Upper lobe of left lung (tissue), 4 donors: ENCODE measurements at regions not wholly inside any gene's neighbourhood (a gene's known extent, or its start where the extent isn't known, plus 50 kb on each side); places are given as distances from the start of the nearest gene placed in this dataset.

Source experiments
- EP300 ChIP-seq, 4 donors: sonication (generic); formaldehyde crosslinking; IDR thresholded peaks; one replicate each; pipeline ENCODE4 v1.5.1; 2017; ENCODE audit warnings: antibody characterized with exemption in 4 of 4, control low read depth in 2 of 4
- POLR2A ChIP-seq, 4 donors: fragments of 450-650 bp; IDR thresholded peaks; one replicate each; pipeline ENCODE4 v1.5.1; 2016 to 2017; ENCODE audit warnings: antibody characterized with exemption in 4 of 4, mild to moderate bottlenecking in 2 of 4
- TF ChIP-seq, protein P1 (sequence below), 6 experiments: fragments of 450-650 bp in 4 of 6; fragments of 200-600 bp in 2 of 6; sonication (generic) in 2 of 6; IDR thresholded peaks; one replicate each; pipeline ENCODE4 v1.5.1; 2016 to 2019; ENCODE audit warnings: antibody characterized with exemption in 6 of 6

DNA sequence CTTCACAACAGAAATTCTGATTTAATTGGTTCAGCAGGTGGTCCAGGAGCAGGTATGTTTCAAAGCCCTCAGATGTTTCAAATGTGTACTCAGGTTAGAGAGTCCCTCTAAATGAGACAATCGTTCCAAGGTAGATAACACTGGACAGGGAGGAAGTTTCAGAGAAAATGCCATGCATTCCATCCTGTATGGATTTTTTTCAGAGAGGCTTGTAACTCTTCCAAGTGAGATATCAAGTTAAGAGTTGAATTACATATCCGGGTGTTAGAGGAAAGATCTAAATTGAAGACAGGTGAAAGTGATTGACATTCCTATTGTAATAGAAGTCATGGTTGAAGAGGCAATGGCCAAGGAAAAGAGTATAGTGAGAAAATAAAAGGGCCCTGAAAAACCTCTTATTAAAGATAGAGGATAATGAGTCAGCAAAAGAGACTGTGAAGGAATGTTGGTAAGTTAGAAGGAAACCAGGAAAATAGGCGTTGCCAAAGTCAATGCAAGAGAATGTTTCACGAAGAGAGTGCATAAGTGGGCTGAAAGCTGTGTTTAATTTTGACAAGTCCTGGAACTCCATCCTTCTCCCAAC lies 105.8 kb downstream of the BMP4 start:
- TF ChIP-seq, protein P1, sequence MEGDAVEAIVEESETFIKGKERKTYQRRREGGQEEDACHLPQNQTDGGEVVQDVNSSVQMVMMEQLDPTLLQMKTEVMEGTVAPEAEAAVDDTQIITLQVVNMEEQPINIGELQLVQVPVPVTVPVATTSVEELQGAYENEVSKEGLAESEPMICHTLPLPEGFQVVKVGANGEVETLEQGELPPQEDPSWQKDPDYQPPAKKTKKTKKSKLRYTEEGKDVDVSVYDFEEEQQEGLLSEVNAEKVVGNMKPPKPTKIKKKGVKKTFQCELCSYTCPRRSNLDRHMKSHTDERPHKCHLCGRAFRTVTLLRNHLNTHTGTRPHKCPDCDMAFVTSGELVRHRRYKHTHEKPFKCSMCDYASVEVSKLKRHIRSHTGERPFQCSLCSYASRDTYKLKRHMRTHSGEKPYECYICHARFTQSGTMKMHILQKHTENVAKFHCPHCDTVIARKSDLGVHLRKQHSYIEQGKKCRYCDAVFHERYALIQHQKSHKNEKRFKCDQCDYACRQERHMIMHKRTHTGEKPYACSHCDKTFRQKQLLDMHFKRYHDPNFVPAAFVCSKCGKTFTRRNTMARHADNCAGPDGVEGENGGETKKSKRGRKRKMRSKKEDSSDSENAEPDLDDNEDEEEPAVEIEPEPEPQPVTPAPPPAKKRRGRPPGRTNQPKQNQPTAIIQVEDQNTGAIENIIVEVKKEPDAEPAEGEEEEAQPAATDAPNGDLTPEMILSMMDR (IDR thresholded peaks at IDR 0.05): no peak
- TF ChIP-seq POLR2A (IDR thresholded peaks at IDR 0.05) (no peak), EP300 (IDR thresholded peaks at IDR 0.05) (no peak)
